OCI-LY3 (cell line): ENCODE measurements at regions not wholly inside any gene's neighbourhood (a gene's known extent, or its start where the extent isn't known, plus 50 kb on each side); places are given as distances from the start of the nearest gene placed in this dataset.

Source experiments
- EZH2phosphoT487 ChIP-seq: fragments of 200-600 bp; shearing (Covaris generic); IDR thresholded peaks from 2 replicates; pipeline ENCODE4 v1.6.1; 2018; ENCODE audit warnings: antibody characterized with exemption, mixed run types, low read depth
- TF ChIP-seq, protein P1 (sequence below): fragments of 200-600, 300-600 bp; sonication (generic); IDR thresholded peaks from 2 replicates; pipeline ENCODE4 v1.5.1; 2014; ENCODE audit warnings: antibody characterized with exemption, low read length, low read depth

DNA sequence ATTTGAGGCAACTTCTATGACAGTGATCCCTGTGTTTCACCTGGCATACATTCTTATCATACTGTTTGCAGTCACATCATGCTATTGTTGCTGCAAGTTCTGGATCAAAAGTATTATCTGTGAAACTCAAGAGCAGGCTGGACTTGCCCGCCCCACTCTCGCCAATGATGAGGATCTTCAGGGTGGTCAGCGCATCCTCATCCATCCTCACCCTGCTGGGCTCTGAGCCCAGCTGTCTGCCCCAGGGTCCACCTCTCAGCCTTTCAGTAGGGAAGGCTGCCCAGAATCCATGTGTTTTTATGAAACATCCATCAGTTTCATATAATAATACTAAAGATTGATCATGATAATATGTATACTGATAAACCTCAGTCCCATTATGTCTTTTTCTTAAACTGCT is 55.4 kb upstream of the KIF5B start:
- TF ChIP-seq, protein P1, sequence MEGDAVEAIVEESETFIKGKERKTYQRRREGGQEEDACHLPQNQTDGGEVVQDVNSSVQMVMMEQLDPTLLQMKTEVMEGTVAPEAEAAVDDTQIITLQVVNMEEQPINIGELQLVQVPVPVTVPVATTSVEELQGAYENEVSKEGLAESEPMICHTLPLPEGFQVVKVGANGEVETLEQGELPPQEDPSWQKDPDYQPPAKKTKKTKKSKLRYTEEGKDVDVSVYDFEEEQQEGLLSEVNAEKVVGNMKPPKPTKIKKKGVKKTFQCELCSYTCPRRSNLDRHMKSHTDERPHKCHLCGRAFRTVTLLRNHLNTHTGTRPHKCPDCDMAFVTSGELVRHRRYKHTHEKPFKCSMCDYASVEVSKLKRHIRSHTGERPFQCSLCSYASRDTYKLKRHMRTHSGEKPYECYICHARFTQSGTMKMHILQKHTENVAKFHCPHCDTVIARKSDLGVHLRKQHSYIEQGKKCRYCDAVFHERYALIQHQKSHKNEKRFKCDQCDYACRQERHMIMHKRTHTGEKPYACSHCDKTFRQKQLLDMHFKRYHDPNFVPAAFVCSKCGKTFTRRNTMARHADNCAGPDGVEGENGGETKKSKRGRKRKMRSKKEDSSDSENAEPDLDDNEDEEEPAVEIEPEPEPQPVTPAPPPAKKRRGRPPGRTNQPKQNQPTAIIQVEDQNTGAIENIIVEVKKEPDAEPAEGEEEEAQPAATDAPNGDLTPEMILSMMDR = no peak
- no peak for TF ChIP-seq EZH2phosphoT487
